ENCODE measurements at regions not wholly inside any gene's neighbourhood (a gene's known extent, or its start where the extent isn't known, plus 50 kb on each side); places are given as distances from the start of the nearest gene placed in this dataset.
A peak's percentile ranks its signal among the peaks of the same experiment; 100 is the strongest.

GRCh38 chr9:78826527-78826926 lies 529.6 kb downstream of the PSAT1 start:
- no peak for DNase-seq (ENCODE audit: low read depth)
- no peak overlapping the region for H3K4me3 ChIP-seq (ENCODE audit: low read depth, low read length)
- no peak for TF ChIP-seq CTCF (IDR thresholded peaks at IDR 0.05; ENCODE audit: insufficient read depth, low read depth, low read length)

- DNase-seq (ENCODE audit: low read depth): no peak
These were observed 531.6 kb downstream of the PSAT1 start for GRCh38 chr9:78828521-78828920.

GRCh38 chr9:78830301-78830700 lies 533.4 kb downstream of the PSAT1 start:
- no peak overlapping the region for H3K4me3 ChIP-seq (ENCODE audit: low read depth, low read length)
- DNase-seq (ENCODE audit: low read depth): no peak
- no peak for TF ChIP-seq CTCF (IDR thresholded peaks at IDR 0.05; ENCODE audit: insufficient read depth, low read depth, low read length)

More at GRCh38 chr9:78828521-78828920, 531.6 kb downstream of the PSAT1 start:
- H3K4me3 ChIP-seq (ENCODE audit: low read depth, low read length): no peak overlapping the region
- no peak for TF ChIP-seq CTCF (IDR thresholded peaks at IDR 0.05; ENCODE audit: insufficient read depth, low read depth, low read length)

- H3K4me3 ChIP-seq (ENCODE audit: low read depth, low read length): no peak overlapping the region
- TF ChIP-seq CTCF (IDR thresholded peaks at IDR 0.05; ENCODE audit: insufficient read depth, low read depth, low read length): no peak
- DNase-seq (ENCODE audit: low read depth): peak; percentile 21
These were observed 534.8 kb downstream of the PSAT1 start for GRCh38 chr9:78831726-78832125.

GRCh38 chr9:78835928-78836450 lies 539.1 kb downstream of the PSAT1 start:
- no peak for TF ChIP-seq CTCF (IDR thresholded peaks at IDR 0.05; ENCODE audit: insufficient read depth, low read depth, low read length)
- DNase-seq (ENCODE audit: low read depth): no peak
- H3K4me3 ChIP-seq (ENCODE audit: low read depth, low read length): no peak overlapping the region

GRCh38 chr9:78839252-78839651 lies 542.3 kb downstream of the PSAT1 start:
- no peak for TF ChIP-seq CTCF (IDR thresholded peaks at IDR 0.05; ENCODE audit: insufficient read depth, low read depth, low read length)
- no peak overlapping the region for H3K4me3 ChIP-seq (ENCODE audit: low read depth, low read length)
- DNase-seq (ENCODE audit: low read depth): no peak

- DNase-seq (ENCODE audit: low read depth): no peak
- H3K4me3 ChIP-seq (ENCODE audit: low read depth, low read length): no peak overlapping the region
- TF ChIP-seq CTCF (IDR thresholded peaks at IDR 0.05; ENCODE audit: insufficient read depth, low read depth, low read length): no peak
These were observed 551.1 kb downstream of the PSAT1 start for GRCh38 chr9:78848061-78848460.

Data from fibroblast of villous mesenchyme (primary cell).